Prostate gland (tissue), 2 donors: ENCODE measurements at regions not wholly inside any gene's neighbourhood (a gene's known extent, or its start where the extent isn't known, plus 50 kb on each side); places are given as distances from the start of the nearest gene placed in this dataset.
"Not testable (repeated sequence)": the region's sequence is repeated elsewhere in the genome, so short reads cannot be mapped to it uniquely, and the experiment has no call there.

Experiments used
- DNase-seq: peaks from one replicate; pipeline ENCODE4 v3.0.0-alpha.2; 2019; ENCODE audit warnings: low spot score
- H3K27ac ChIP-seq, 2 donors: fragments of 200-600 bp; sonication (generic); 2 replicates each; pipeline ENCODE4 v1.5.1; 2017 to 2019
- H3K27me3 ChIP-seq: fragments of 200-600 bp; sonication (generic); replicated peaks from 2 replicates; pipeline ENCODE4 v1.5.1; 2019; ENCODE audit not compliant: insufficient read depth
- H3K36me3 ChIP-seq, 2 donors: fragments of 200-600 bp; sonication (generic); 1 replicate in 1 of 2; 2 replicates in 1 of 2; pipeline versions ENCODE4 v1.5.1 to v1.8.1; 2017 to 2019
- H3K4me1 ChIP-seq: fragments of 200-600 bp; sonication (generic); replicated peaks from 2 replicates; pipeline ENCODE4 v1.5.1; 2019
- H3K4me3 ChIP-seq, 2 donors: fragments of 200-600 bp; sonication (generic); 2 replicates each; pipeline ENCODE4 v1.5.1; 2017 to 2019
- H3K9me3 ChIP-seq: fragments of 200-600 bp; sonication (generic); 2 replicates; pipeline ENCODE4 v1.5.1; 2017
- CTCF ChIP-seq, 4 experiments: fragments of 200-600 bp in 2 of 4; fragments of 450-650 bp in 2 of 4; sonication (generic) in 2 of 4; IDR thresholded peaks; 1 replicate in 3 of 4; 2 replicates in 1 of 4; pipeline ENCODE4 v1.5.1; 2016 to 2019; ENCODE audit warnings: antibody characterized with exemption in 4 of 4, mild to moderate bottlenecking in 2 of 4, moderate library complexity in 2 of 4
- POLR2A ChIP-seq: fragments of 450-650 bp; IDR thresholded peaks from one replicate; pipeline ENCODE4 v1.6.1; 2016; ENCODE audit warnings: antibody characterized with exemption, mild to moderate bottlenecking
- POLR2AphosphoS5 ChIP-seq: sonication (generic); formaldehyde crosslinking; IDR thresholded peaks from one replicate; pipeline ENCODE4 v1.6.1; 2017; ENCODE audit warnings: antibody characterized with exemption
- WGBS: methylation state at CpG from one replicate; pipeline ENCODE4 v1.1.5; 2018; 5-methylcytosine and 5-hydroxymethylcytosine counted together
- intact Hi-C: fragments of 100-400 bp; cut with DNase I; formaldehyde crosslinking; loops from one replicate; pipeline ENCODE4 v1.14.2; 2022

- Histone ChIP-seq H3K4me3 (peak overlapping the region; percentile 27 to 33), H3K27me3 (no peaks in the 10 kb centered on the region), H3K36me3 (no peaks in the 10 kb centered on the region), H3K27ac (peak overlapping the region in 1 of 2 donors; percentile 60), H3K4me1 (no peaks in the 10 kb centered on the region), H3K9me3 (no peaks in the 10 kb centered on the region)
- no peak for TF ChIP-seq CTCF (IDR thresholded peaks at IDR 0.05)
- no peak for TF ChIP-seq POLR2AphosphoS5
- TF ChIP-seq POLR2A = no peak
- DNase-seq = peak; percentile 55
- WGBS = 12% methylated on average over 29 of the region's 45 CpGs
- intact Hi-C loops = no loop called here
Observed at GRCh38 chr15:77944002-77944867, 133.3 kb downstream of the TBC1D2B start.

- H3K27me3 ChIP-seq = no peaks in the 10 kb centered on the region
- H3K4me1 ChIP-seq = no peaks in the 10 kb centered on the region
- H3K36me3 ChIP-seq = no peaks in the 10 kb centered on the region
- WGBS = 92% methylated on average over 6 of the region's 6 CpGs
- H3K27ac ChIP-seq = no peak overlapping the region
- no peak overlapping the region for H3K4me3 ChIP-seq
- TF ChIP-seq POLR2A (no peak), POLR2AphosphoS5 (no peak), CTCF (IDR thresholded peaks at IDR 0.05) (no peak)
- no peak for DNase-seq
- intact Hi-C loops = no loop called here
- no peaks in the 10 kb centered on the region for H3K9me3 ChIP-seq
Observed at GRCh38 chr15:77942611-77943211, 134.8 kb downstream of the TBC1D2B start.

- H3K4me1 ChIP-seq, DNase-seq, H3K9me3 ChIP-seq, H3K27ac ChIP-seq, H3K27me3 ChIP-seq, H3K36me3 ChIP-seq, H3K4me3 ChIP-seq, intact Hi-C loops: not testable (repeated sequence)
- WGBS = 92% methylated on average over 11 of the region's 25 CpGs
Observed at GRCh38 chr15:77941090-77941827, 136.3 kb downstream of the TBC1D2B start.

GRCh38 chr15:77940381-77940947 lies 137.0 kb downstream of the TBC1D2B start:
- H3K4me1 ChIP-seq = no peaks in the 10 kb centered on the region
- DNase-seq = no peak
- H3K9me3 ChIP-seq = no peaks in the 10 kb centered on the region
- H3K4me3 ChIP-seq = no peak overlapping the region
- no peaks in the 10 kb centered on the region for H3K36me3 ChIP-seq
- TF ChIP-seq POLR2AphosphoS5 (no peak), CTCF (IDR thresholded peaks at IDR 0.05) (no peak), POLR2A (no peak)
- no peaks in the 10 kb centered on the region for H3K27me3 ChIP-seq
- intact Hi-C loops = no loop called here
- 74% methylated on average over 8 of the region's 8 CpGs for WGBS
- no peak overlapping the region for H3K27ac ChIP-seq

- no peak overlapping the region for H3K4me3 ChIP-seq
- intact Hi-C loops = no loop called here
- WGBS = 78% methylated on average over 11 of the region's 12 CpGs
- H3K36me3 ChIP-seq = no peaks in the 10 kb centered on the region
- no peak for DNase-seq
- H3K27ac ChIP-seq = no peak overlapping the region
- no peaks in the 10 kb centered on the region for H3K9me3 ChIP-seq
- TF ChIP-seq POLR2AphosphoS5 (no peak), CTCF (IDR thresholded peaks at IDR 0.05) (no peak), POLR2A (no peak)
- no peaks in the 10 kb centered on the region for H3K27me3 ChIP-seq
- H3K4me1 ChIP-seq = no peaks in the 10 kb centered on the region
Observed at GRCh38 chr15:77939851-77940250, 137.7 kb downstream of the TBC1D2B start.

- H3K36me3 ChIP-seq, H3K27ac ChIP-seq, intact Hi-C loops, H3K9me3 ChIP-seq, H3K27me3 ChIP-seq, H3K4me3 ChIP-seq, H3K4me1 ChIP-seq, DNase-seq: not testable (repeated sequence)
- WGBS = 37% methylated on average over 4 of the region's 4 CpGs
Observed at GRCh38 chr15:77939026-77939425, 138.5 kb downstream of the TBC1D2B start.

GRCh38 chr15:77938546-77938945 lies 139.0 kb downstream of the TBC1D2B start:
- H3K36me3 ChIP-seq, H3K4me1 ChIP-seq, H3K9me3 ChIP-seq, DNase-seq, H3K27ac ChIP-seq, intact Hi-C loops, H3K27me3 ChIP-seq, H3K4me3 ChIP-seq: not testable (repeated sequence)
- 82% methylated on average over 12 of the region's 12 CpGs for WGBS
